DND-41 (cell line): ENCODE measurements at regions not wholly inside any gene's neighbourhood (a gene's known extent, or its start where the extent isn't known, plus 50 kb on each side); places are given as distances from the start of the nearest gene placed in this dataset.

ENCODE experiments used
- CTCF ChIP-seq: IDR thresholded peaks from 2 replicates; pipeline ENCODE4 v1.5.1; 2012; ENCODE audit warnings: borderline replicate concordance, low read length, moderate library complexity, mild to moderate bottlenecking; ENCODE audit not compliant: poor library complexity, severe bottlenecking; ENCODE audit errors: extremely low read depth
- EZH2 ChIP-seq: IDR thresholded peaks from 3 replicates; pipeline ENCODE4 v1.6.1; 2012; ENCODE audit warnings: borderline replicate concordance, low read depth, mild to moderate bottlenecking, moderate library complexity, low read length, inconsistent platforms; ENCODE audit not compliant: severe bottlenecking

- TF ChIP-seq CTCF (no peak), EZH2 (no peak)
Observed at GRCh38 chr17:52930145-52930544, 771.6 kb upstream of the CA10 start.
